Astrocyte (in vitro differentiated cells and primary cell): ENCODE measurements at regions not wholly inside any gene's neighbourhood (a gene's known extent, or its start where the extent isn't known, plus 50 kb on each side); places are given as distances from the start of the nearest gene placed in this dataset.

Experiments used
- CTCF ChIP-seq: IDR thresholded peaks from 2 replicates; pipeline ENCODE4 v1.5.1; 2011; ENCODE audit warnings: low read depth, mild to moderate bottlenecking, inconsistent platforms, low read length, moderate library complexity; ENCODE audit not compliant: insufficient read depth
- EZH2 ChIP-seq: IDR thresholded peaks from 2 replicates; pipeline ENCODE4 v1.6.1; 2012; ENCODE audit warnings: mild to moderate bottlenecking, low read length, inconsistent platforms; ENCODE audit not compliant: insufficient read depth

GRCh38 chr11:32310214-32310601 lies 125.1 kb downstream of the WT1 start:
- TF ChIP-seq CTCF (no peak), EZH2 (no peak)
